DMS114 treated with DMSO at 0.1 percent for 48 hours (cell line): ENCODE measurements at regions not wholly inside any gene's neighbourhood (a gene's known extent, or its start where the extent isn't known, plus 50 kb on each side); places are given as distances from the start of the nearest gene placed in this dataset.

Experiments used
- DNase-seq: peaks from one replicate; lab custom pipeline; 2025; ENCODE audit not compliant: unreplicated experiment; lab: John Stamatoyannopoulos, UW

DNA sequence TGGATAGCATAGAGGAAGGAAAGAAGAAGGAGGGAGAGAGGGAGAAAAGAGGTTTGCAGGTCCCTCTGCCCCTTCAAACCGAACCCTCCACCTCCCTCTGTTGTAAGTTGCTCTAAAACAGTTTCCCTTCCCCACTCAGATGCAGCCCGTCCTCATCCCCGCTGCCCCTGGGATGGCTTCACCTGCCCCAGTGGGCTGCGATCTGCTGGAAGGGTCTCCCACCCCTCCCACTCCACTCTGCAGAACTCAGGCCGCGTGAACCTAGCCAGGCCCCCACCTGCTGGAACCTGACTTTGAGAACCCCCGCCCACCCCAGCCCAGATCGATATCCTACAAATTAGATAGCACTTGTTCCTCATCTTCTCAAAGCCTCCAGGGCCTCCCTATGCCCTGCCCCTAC is 190.8 kb downstream of the DLL1 start:
- no peak for DNase-seq

DNA sequence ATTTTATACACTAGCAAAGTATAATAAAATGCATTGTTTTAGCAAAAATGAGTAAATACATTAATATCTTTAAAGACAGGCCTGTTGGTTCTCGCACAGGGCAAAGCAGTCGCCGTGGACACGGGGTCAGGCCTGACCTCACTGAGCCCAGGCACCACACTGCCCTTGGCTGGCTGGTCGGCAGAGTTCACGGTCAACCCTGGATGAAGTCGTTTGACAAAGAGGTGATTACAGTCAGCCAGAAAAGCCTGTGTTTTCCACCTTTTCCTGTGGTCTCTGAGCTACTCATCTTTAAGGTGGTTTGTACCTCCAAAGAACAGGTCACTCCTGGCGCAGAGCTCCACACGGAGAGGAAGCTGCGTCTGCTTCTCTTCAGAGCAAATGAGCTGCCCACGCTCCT is 191.5 kb downstream of the DLL1 start:
- no peak for DNase-seq

DNA sequence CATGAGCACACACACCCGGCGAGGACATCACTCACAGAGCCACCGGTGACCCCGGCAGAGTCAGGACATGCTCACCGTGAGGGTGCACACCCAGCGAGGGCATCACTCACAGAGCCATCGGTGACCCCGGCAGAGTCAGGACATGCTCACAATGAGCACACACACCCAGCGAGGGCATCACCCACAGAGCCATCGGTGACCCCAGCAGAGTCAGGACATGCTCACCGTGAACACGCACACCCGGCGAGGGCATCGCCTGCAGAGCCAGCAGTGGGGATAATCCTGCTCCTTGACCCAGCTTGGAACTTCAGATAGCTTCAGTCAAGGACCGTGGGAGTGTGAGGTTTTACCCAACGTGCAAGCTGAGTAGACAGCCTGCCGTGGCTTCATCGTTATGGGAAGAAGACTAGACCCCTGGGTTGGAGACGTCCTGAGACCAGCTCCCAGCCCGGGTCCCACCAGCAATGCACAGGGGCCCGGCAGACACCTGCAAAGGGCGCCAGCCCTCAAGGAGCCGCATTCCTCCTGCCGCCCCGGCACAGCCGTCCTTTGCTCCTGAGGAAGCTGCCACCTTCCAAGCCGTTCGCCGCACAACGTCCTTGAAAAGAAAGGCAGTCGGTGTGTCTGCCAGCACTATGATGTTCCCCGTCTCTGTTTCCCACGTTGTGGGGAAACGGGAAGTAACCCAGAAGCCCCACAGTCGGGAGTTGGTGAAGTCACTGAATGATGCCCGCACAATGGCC is 192.3 kb downstream of the DLL1 start:
- no peak for DNase-seq

DNA sequence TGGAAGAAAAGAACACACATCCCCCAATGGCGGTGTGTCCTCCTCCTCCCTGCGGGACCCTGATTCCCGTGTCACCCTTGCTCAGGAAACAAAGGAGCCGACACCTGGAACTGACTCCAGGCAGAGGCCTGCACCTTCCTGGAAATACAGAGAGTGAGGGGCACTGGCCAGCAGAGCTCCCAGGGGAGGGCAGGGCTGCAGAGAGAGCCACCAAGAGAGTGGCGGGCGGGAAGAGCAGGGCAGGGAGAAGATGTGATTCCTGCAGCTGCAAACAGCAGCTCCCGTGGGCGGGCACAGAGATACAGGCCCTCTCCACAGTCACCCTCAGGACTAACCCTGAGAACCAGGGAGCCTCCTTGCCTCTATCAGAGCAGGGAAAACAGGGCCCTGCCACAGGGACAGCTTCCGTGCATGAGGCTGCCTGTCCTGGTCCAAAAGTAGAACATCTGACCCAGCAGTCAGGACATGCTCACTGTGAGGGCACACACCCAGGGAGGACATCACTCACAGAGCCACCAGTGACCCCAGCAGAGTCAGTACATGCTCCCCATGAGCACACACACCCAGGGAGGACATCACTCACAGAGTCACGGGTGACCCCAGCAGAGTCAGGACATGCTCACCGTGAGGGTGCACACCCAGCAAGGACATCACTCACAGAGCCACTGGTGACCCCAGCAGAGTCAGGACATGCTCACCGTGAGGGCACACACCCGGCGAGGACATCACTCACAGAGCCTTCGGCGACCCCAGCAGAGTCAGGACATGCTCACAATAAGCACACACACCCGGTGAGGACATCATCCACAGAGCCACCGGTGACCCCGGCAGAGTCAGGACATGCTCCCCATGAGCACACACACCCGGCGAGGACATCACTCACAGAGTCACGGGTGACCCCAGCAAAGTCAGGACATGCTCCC is 193.1 kb downstream of the DLL1 start:
- DNase-seq: no peak

DNA sequence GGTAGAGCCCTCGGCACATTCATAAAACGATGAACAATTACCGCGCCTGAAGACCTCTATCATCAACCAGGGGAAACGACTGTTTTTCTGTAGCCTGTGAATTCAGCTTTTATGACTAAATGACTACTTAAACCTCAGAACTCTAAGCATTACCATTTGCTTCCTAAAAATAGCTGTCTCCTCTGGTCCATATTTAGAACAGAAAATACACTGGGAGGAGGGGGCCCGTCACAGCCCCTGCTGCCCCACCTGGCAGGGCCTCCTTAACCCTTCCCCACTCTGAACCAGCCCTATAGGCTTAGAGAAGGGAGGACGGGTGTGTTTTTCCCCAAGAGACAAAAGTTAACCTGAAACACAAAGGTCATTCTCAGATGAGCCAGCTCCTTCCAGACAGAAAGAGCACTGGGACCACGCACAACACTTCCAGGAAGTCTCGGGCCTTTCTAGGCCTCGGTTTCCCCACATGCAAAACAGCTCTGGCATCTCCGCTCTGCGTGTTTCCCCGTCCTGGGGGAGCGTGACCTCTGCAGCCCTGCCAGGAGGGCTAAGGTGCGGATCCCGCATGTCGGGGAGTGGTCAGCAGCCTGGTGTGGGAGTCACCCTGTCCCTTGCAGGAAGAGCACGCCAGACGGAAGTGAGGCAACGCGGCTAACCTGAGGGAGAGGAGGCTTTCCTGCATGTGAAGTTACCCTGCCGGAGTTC is 193.9 kb downstream of the DLL1 start:
- DNase-seq: no peak

DNA sequence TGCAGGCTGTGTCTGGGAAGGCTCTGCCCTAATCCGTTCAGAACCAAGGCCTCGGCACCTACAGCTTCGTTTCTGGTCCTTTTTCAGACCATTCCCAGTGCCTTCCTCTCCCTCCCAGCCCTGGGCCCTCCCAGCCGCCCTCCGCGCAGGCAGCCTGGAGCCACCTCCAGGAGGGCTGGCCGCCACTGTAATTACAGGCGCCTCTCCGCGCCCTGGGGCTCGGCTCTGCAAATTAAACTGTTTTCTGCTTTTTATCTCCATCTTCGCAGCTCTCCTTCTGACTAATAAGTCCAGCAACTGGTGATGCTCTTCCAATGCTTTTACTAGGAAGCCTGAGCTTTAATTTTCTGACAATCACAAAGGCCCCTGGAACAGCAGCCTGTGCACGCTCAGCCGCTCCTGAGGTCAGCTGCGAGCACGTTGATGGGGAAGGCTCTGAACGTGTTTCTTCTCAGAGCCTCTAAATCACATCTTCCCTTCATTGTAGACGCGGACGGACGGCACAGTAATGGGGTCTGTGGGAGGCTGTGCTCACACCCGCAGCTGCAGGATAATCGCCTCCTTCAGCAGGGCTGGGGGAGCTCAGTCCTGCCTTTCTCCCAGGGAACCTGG is 194.6 kb downstream of the DLL1 start:
- DNase-seq: no peak

DNA sequence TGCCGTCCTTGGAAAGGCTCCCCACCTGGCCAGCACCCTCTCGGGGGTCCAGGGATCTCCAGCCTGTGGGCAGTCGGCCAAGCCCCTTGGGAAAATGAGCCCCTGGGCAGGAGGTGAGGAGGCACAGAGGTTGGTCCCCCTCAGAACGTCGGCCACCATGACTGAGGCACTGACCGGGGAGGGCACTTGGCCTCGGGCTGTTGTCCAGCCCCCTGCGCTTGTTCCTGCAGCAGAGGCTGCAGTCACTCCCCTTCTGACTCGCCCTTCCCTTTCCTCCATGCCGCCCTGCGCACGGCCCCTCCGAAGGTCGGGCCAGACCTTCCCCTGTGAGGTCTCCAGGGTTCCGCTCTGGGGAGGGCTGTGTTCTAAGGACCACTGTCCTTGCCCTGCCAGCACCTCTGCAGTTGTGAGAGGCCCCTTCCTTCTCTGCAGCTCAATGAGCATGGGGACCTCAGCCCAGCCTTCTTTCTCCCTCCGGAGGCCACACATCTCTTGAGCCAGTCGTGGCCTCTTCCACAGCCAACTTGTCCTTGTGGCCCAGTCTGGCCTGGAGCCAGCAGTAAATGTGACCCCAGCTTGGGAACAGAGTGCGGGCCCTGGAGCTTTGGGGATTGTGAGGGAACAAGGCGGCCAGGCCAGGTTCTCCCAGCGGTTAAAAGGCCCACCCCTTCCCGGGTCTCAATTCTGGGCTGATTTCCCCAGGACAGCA is 195.5 kb downstream of the DLL1 start:
- DNase-seq: no peak

DNA sequence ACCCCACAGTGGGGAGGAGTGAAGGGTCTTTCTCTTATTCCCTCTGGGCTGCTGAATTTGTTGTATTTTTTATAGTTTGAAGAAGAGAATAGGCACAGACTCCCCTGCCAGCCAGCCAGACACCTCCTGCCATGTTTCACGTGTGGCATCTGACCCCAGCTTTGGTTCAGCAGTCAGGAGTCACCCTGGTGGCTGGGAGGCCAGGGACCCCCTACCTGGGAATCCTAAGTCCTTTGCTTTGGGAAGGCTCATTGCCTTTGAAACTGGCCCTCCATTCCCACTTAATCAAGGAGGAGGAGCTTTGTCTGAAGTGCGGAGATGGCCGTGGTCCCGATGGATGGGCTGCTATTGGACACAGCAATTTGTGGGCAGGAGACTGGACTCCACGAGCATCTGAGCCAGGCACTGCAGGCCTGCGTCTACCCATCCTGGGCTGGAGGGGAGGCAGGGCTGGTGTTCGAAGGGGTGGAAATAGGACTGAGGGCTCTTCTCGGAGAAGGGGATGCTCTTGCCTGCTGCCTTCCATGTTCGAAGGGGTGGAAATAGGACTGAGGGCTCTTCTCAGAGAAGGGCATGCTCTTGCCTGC is 196.1 kb downstream of the DLL1 start:
- no peak for DNase-seq

DNA sequence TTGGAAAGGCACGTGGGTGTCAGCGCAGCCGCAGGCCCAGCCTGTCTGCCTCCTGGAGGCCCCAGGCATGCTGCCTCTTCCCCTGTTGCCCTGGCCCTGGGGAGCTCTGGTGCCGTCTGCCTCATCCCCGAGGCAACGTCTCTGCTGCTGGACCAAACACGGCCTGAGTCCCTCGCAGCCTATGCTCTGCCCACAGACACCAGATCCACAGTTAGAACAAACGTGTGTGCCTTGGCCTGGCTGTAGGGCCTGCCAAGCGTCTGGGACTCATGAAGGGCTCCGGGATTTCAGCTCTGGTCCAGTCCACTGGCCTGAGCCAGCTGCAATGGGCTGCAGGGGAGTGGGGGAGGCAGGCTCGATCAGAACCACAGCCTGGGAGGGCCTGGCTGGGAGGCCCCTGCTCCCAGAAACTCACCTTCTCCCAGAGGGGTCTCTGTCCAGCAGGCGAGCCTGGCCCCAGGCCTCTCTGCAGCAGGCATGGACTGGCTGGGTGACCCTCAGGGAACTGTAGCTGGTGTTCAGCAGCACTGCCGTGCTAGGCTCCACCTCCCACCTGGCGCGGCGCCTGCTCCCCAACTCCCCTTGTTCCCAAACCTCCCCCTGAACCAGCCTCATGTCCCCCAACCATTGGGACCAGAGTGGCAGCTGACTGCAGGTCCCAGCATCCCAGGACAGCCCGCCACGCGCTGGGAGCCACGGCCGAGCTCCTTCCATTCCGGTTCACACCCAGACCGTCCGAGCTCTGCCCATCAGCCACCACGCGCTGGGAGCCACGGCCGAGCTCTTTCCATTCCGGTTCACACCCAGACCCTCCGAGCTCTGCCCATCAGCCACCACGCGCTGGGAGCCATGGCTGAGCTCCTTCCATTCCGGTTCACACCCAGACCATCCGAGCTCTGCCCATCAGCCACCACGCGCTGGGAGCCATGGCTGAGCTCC is 197.0 kb downstream of the DLL1 start:
- no peak for DNase-seq

DNA sequence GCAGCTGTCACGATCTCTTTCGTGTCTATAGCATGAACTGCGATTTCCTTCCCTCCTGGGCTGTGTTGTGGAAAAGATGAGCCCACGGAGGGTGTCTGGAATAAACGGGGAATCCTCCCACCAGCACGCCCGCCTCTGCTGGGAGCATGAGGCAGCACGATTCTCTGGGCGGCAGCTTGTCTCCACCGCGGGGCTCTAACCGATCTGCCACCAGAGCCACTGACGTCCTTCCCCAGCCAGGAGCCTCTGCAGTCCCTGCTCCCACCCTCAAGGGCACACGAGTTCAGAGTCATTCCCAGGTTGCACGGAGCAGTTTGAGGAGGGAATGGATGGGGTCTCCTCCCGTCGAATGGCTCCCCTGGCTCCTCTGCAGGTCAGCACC is 197.6 kb downstream of the DLL1 start:
- DNase-seq: no peak

DNA sequence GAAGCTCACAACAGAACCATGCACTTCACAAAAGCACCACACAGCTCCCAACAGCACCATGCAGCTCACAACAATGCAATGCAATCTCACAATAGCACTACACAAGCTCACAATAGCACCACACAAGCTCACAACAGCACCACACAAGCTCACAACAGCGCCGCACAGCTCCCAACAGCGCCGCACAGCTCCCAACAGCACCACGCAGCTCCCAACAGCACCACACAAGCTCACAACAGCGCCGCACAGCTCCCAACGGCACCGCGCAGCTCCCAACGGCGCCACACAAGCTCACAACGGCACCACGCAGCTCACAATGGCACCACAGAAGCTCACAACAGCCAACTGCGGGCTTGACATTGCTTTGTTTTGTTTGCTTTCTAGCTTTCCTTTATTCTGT is 198.1 kb downstream of the DLL1 start:
- DNase-seq: no peak

DNA sequence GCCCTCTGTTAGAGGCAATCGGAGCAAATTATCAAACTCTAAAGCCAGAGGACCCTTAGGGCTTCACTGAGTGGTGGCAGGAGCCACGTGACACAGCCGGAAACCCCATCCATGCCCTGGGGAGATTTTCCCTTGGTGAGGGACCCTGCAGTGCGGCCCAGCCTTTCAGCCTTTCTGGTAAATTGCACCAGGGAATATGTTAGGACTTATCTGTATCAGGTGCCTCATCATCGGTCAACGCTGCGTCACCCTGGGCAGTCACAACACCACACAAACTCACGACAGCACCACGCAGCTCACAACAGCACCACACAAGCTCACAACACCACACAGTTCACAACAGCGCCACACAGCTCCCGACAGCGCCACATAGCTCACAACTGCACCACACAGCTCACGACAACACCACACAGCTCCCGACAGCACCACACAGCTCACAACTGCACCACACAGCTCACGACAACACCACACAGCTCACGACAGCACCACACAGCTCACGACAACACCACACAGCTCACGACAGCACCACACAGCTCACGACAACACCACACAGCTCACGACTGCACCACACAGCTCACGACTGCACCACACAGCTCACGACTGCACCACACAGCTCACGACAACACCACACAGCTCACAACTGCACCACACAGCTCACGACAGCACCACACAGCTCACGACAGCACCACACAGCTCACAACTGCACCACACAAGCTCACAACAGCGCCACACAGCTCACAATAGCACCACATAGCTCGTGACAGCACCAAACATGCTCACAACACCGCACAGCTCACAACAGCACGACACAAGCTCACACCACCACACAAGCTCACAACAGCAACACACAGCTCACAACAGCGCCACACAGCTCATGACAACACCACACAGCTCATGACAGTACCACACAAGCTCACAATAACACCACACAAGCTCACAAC is 199.0 kb downstream of the DLL1 start:
- no peak for DNase-seq

DNA sequence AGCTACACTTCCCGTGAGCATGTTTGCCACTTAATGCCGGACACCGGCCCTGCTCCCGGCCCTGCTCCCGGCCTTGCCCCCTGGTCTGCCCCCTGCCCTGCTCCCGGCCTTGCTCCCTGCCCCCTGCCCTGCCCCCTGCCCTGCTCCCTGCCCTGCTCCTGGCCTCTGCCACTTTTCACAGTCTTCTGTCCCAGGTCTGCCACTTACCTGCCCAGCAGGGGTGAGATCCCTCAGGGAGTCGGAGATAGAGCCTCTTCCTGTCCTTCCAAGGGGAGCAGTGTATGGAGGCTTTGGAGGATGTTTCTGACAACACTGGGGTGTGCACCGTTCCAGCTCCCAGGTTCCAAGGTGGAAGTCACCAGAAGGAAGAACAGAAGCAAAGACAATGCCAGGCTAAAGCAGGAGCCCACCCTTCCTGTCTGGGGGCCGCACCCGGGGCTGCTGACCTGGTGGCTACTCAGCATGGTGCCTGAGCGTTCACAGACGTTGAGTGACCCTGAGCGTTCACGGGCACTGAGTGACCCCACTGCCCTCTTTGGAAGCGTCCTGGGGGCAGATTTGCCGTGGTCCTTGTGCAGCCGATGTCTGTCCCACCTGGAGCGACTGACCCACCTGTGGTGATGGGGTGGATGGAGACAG is 199.8 kb downstream of the DLL1 start:
- DNase-seq: no peak

DNA sequence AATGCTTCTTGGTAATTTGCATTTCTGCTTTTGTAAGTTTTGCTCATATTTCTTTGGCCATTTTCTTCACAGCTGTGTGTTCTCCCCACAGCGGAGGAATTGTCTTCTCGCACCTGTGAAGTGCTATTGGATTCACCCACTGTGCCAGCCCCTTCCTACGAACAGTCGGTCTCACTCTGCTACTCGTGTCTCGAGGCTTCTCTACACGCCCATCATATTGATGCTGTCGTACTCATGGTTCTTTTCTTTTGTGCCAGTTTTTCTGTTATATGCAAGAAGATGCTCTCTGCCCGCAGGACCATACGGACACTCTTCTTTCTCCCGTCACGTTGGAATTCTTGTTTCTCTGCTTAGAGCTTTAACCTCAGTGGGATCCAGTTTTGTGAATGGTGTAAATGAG is 200.3 kb downstream of the DLL1 start:
- no peak for DNase-seq

DNA sequence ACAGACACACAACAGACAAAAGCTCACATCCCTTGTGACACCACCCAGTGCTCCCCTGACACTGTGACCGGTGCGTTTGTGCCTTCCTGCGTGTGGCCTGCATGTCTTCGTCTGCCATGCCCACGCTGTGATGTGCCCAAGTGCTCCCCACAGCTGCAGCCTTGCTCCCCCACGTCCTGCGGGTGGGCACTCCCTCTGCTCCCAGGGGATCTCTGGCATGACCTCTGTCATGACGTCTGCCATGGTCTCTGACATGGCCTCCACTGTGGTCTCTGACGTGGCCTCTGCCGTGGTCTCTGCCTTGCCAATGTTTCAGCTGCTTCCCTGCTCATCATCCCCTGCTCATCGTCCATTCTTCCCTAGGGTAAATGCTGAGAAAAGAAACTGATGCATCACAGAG is 200.9 kb downstream of the DLL1 start:
- DNase-seq: no peak

DNA sequence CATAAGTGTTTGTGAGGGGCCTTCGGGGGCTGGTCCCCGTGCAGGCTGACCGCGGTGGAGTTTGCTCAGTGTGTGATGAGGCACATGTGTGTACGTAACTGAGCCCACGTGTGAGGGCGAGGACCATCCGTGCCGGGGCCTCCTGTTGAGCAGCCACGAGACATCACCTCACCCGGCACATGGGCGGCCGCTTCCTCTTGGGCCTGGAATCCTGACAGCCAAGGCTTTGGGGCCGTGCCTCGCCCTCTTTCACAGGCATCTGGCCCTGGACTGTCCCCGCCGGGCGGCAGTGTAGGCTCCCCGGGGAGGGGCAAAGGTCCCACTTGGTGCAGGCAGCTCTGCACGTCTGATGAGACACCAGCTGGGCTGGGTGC is 202.3 kb downstream of the DLL1 start:
- DNase-seq: no peak

DNA sequence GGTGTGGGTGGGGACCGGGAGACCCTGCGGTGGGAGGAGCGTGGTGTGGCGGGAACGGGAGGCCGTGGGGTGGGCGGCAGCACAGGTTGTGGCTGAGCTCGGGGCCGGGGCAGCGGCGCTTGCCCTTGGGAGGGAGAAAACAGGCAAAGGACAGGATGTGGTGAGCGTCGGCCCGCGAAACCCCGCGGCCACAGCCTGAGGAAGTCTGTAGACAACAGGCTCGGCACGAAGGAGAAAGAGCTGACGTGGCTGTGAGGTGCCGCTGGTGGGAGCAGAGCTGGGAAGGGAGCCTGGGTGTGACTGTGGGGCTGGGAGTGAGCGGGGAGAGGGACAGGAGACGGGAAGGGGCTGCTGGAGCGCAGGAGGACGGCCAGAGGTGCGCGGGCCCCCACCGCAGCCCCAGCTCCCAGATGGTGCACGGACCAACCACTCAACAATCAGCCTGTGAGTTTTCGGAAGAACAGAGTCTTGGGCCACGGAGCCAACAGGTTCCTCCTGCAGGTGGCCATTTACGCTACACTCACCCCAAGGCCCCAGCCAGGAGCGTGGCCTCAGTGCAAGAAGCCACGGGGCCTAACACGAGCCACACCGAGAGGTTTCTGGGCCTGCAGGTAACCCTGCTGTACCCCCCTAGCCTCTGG is 202.8 kb downstream of the DLL1 start:
- no peak for DNase-seq
